ENCODE measurements at regions not wholly inside any gene's neighbourhood (a gene's known extent, or its start where the extent isn't known, plus 50 kb on each side); places are given as distances from the start of the nearest gene placed in this dataset.

GRCh38 chr20:12955611-12956010 is 53.2 kb upstream of the SPTLC3 start:
- TF ChIP-seq CTCF (IDR thresholded peaks at IDR 0.05): no peak
- DNase-seq (ENCODE audit: low spot score): no peak
- Histone ChIP-seq H3K4me3 (no peak overlapping the region), H3K27ac (no peak overlapping the region)

DNA sequence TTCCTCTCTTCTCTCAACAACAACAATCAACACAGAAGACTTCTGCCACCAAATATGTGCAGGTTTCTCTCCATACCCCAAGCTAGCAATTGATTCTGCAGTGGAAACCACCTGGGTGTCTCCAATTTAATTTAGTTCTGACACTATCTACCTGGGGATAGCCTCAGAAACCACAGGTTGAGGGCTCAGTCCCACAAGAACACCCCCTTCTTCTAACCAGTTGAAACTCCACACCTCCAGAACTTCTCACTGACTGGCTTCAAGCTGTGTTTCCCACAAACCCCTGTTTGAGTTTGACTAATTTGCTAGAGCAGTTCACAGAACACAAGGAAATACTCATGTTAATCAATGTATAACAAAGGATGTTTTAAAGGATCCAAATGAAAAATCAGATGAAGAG is 52.5 kb upstream of the SPTLC3 start:
- H3K27ac ChIP-seq: no peak overlapping the region

DNA sequence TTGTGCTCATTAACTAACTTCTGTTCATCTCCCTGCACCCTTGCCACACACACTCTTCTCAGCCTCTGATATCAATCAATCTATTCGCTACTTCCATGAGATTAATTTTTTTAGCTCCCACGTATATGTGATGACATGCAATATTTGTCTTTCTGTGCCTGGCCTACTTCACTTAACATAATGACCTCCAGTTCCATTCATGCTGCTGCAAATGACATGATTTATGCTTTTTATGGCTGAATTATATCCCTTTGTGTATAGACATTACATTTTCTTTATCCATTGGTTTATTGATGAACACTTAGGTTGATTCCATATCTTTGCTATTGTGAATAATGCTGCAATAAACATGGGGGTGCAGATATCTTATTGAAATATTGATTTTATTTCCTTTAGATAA is 50.8 kb upstream of the SPTLC3 start:
- H3K4me3 ChIP-seq: no peak overlapping the region
- TF ChIP-seq CTCF (IDR thresholded peaks at IDR 0.05): no peak
- no peak overlapping the region for H3K27ac ChIP-seq
- DNase-seq (ENCODE audit: low spot score): no peak

More for the DNA sequence above, 52.5 kb upstream of the SPTLC3 start:
- TF ChIP-seq CTCF (IDR thresholded peaks at IDR 0.05): no peak
- no peak for DNase-seq (ENCODE audit: low spot score)
- no peak overlapping the region for H3K4me3 ChIP-seq
